MCF 10A (cell line): ENCODE measurements at regions not wholly inside any gene's neighbourhood (a gene's known extent, or its start where the extent isn't known, plus 50 kb on each side); places are given as distances from the start of the nearest gene placed in this dataset.

Source experiments
- BruUV-seq: library from RNA; stranded (reverse); fragments of 400-500 nt; replicated peaks from 2 replicates; lab custom pipeline; 2021; lab: Mats Ljungman, UMichigan
- CTCF ChIA-PET: fragments of 300-600 bp; sonication (Branson Sonifier 250); formaldehyde crosslinking; extraction: SDS; loops from one replicate; lab custom pipeline; 2021; ENCODE audit warnings: antibody characterized with exemption, inconsistent platforms; lab: Yijun Ruan, JAX
- POLR2A ChIA-PET: fragments of 300-600, 350-650 bp; sonication (Branson Sonifier 250); formaldehyde crosslinking; extraction: SDS; loops from one replicate; lab custom pipeline; 2020; ENCODE audit warnings: antibody characterized with exemption, inconsistent platforms; lab: Yijun Ruan, JAX
- DNase-seq: peaks from one replicate; pipeline ENCODE4 v3.0.0-alpha.2; 2018; ENCODE audit not compliant: unreplicated experiment
- H3K27ac Mint-ChIP-seq: one replicate; pipeline ENCODE4 v1.8.0; 2022; ENCODE audit warnings: mild to moderate bottlenecking, low read depth, mixed read lengths; ENCODE audit not compliant: unreplicated experiment
- H3K27me3 Mint-ChIP-seq: one replicate; pipeline ENCODE4 v1.8.0; 2022; ENCODE audit warnings: mixed read lengths; ENCODE audit not compliant: insufficient read depth, unreplicated experiment
- H3K36me3 Mint-ChIP-seq: one replicate; pipeline ENCODE4 v1.8.0; 2022; ENCODE audit warnings: mild to moderate bottlenecking, moderate library complexity, mixed read lengths; ENCODE audit not compliant: insufficient read depth, unreplicated experiment
- H3K4me1 Mint-ChIP-seq: one replicate; pipeline ENCODE4 v1.8.0; 2022; ENCODE audit warnings: mixed read lengths; ENCODE audit not compliant: insufficient read depth, unreplicated experiment
- H3K4me3 Mint-ChIP-seq: one replicate; pipeline ENCODE4 v1.8.0; 2022; ENCODE audit warnings: mild to moderate bottlenecking, moderate library complexity, mixed read lengths; ENCODE audit not compliant: unreplicated experiment
- H3K9me3 Mint-ChIP-seq: one replicate; pipeline ENCODE4 v1.8.0; 2022; ENCODE audit warnings: mixed read lengths; ENCODE audit not compliant: unreplicated experiment
- CTCF ChIP-seq: fragments of 200-600 bp; IDR thresholded peaks from one replicate; pipeline ENCODE4 v1.8.0; 2022; ENCODE audit warnings: antibody characterized with exemption, mild to moderate bottlenecking; ENCODE audit not compliant: unreplicated experiment
- intact Hi-C: fragments of 100-400 bp; cut with micrococcal nuclease; formaldehyde crosslinking; loops from 2 replicates; pipeline ENCODE4 v1.14.1; 2022

- Mint-ChIP-seq H3K27ac (no peak overlapping the region), H3K27me3 (no peaks in the 10 kb centered on the region), H3K36me3 (no peaks in the 10 kb centered on the region), H3K4me3 (no peak overlapping the region), H3K9me3 (peaks cover 15% of the 10 kb centered on the region), H3K4me1 (peaks cover 4% of the 10 kb centered on the region)
- POLR2A ChIA-PET: no interaction called here
- TF ChIP-seq CTCF: no peak
- intact Hi-C loops: no loop called here
- CTCF ChIA-PET: interaction anchor here (0.6 kb wide), 2 partner anchors 129 to 349 kb away, joined by 3 to 4 read pairs; no protein-coding TSS in a partner anchor
- no TSS peak for BruUV-seq
- DNase-seq: no peak
Observed at GRCh38 chr20:55544638-55545037, 460.7 kb downstream of the CBLN4 start.

GRCh38 chr20:55540486-55540885 is 464.8 kb downstream of the CBLN4 start:
- TSS peak; percentile 84 for BruUV-seq
- no peaks in the 10 kb centered on the region for H3K27me3 Mint-ChIP-seq

GRCh38 chr20:55540013-55540412 is 465.3 kb downstream of the CBLN4 start:
- H3K36me3 Mint-ChIP-seq: no peaks in the 10 kb centered on the region
- peak overlapping the region; percentile 21 for H3K27ac Mint-ChIP-seq
- TF ChIP-seq CTCF: no peak
- peaks cover 14% of the 10 kb centered on the region for H3K4me1 Mint-ChIP-seq
- DNase-seq: peak; percentile 38
- intact Hi-C loops: no loop called here
- CTCF ChIA-PET: interaction anchor here (0.7 kb wide), 1 partner anchor 55 kb away, joined by 4 read pairs; no protein-coding TSS in a partner anchor
- POLR2A ChIA-PET: no interaction called here
- no peak overlapping the region for H3K4me3 Mint-ChIP-seq
- BruUV-seq: no TSS peak
- no peaks in the 10 kb centered on the region for H3K27me3 Mint-ChIP-seq
- peaks cover 29% of the 10 kb centered on the region for H3K9me3 Mint-ChIP-seq

More at GRCh38 chr20:55540486-55540885, 464.8 kb downstream of the CBLN4 start:
- H3K9me3 Mint-ChIP-seq: peaks cover 29% of the 10 kb centered on the region
- no peaks in the 10 kb centered on the region for H3K36me3 Mint-ChIP-seq
- H3K4me3 Mint-ChIP-seq: no peak overlapping the region
- ChIA-PET CTCF (interaction anchor here (0.7 kb wide), 1 partner anchor 54 kb away, joined by 4 read pairs; no protein-coding TSS in a partner anchor), POLR2A (no interaction called here)
- peak overlapping the region; percentile 21 for H3K27ac Mint-ChIP-seq
- DNase-seq: peak; percentile 28
- intact Hi-C loops: no loop called here
- peaks cover 14% of the 10 kb centered on the region for H3K4me1 Mint-ChIP-seq
- TF ChIP-seq CTCF: no peak

GRCh38 chr20:55538261-55538908 is 466.9 kb downstream of the CBLN4 start:
- BruUV-seq: TSS peak; percentile 67
- ChIA-PET POLR2A (interaction anchor here (0.6 kb wide), 2 partner anchors 15 to 1343 kb away, joined by 3 to 4 read pairs; no protein-coding TSS in a partner anchor), CTCF (no interaction called here)
- Mint-ChIP-seq H3K4me1 (peaks cover 14% of the 10 kb centered on the region), H3K27ac (peak overlapping the region; percentile 61), H3K9me3 (peaks cover 33% of the 10 kb centered on the region), H3K4me3 (no peak overlapping the region), H3K36me3 (no peaks in the 10 kb centered on the region), H3K27me3 (no peaks in the 10 kb centered on the region)
- intact Hi-C loops: no loop called here
- TF ChIP-seq CTCF: no peak
- no peak for DNase-seq
